Hindlimb muscle (tissue), 1 donor: ENCODE measurements at regions not wholly inside any gene's neighbourhood (a gene's known extent, or its start where the extent isn't known, plus 50 kb on each side); places are given as distances from the start of the nearest gene placed in this dataset.

Experiments
- DNase-seq: peaks from one replicate; pipeline ENCODE4 v3.0.0-alpha.2; 2013

- no peak for DNase-seq
These were observed 247.7 kb upstream of the PPP2R2D start for GRCh38 chr10:131653140-131653539.

- DNase-seq, result no peak
These were observed 247.0 kb upstream of the PPP2R2D start for GRCh38 chr10:131653554-131654470.

GRCh38 chr10:131654471-131655087 is 246.2 kb upstream of the PPP2R2D start:
- DNase-seq, result no peak

- no peak for DNase-seq
These were observed 245.5 kb upstream of the PPP2R2D start for GRCh38 chr10:131655101-131655849.

GRCh38 chr10:131656009-131656408 is 244.8 kb upstream of the PPP2R2D start:
- no peak for DNase-seq

GRCh38 chr10:131656431-131656841 is 244.4 kb upstream of the PPP2R2D start:
- no peak for DNase-seq

- DNase-seq, result no peak
These were observed 243.4 kb upstream of the PPP2R2D start for GRCh38 chr10:131657318-131657984.

- no peak for DNase-seq
These were observed 242.8 kb upstream of the PPP2R2D start for GRCh38 chr10:131657985-131658330.

GRCh38 chr10:131658476-131659110 is 242.2 kb upstream of the PPP2R2D start:
- no peak for DNase-seq

GRCh38 chr10:131660427-131660826 is 240.4 kb upstream of the PPP2R2D start:
- DNase-seq, result no peak

- no peak for DNase-seq
These were observed 238.0 kb upstream of the PPP2R2D start for GRCh38 chr10:131662851-131663250.

GRCh38 chr10:131663351-131663750 is 237.5 kb upstream of the PPP2R2D start:
- no peak for DNase-seq

GRCh38 chr10:131666091-131666490 is 234.7 kb upstream of the PPP2R2D start:
- no peak for DNase-seq

- DNase-seq, result no peak
These were observed 233.8 kb upstream of the PPP2R2D start for GRCh38 chr10:131667047-131667446.

- no peak for DNase-seq
These were observed 233.2 kb upstream of the PPP2R2D start for GRCh38 chr10:131667561-131667960.

- no peak for DNase-seq
These were observed 231.9 kb upstream of the PPP2R2D start for GRCh38 chr10:131668903-131669302.

GRCh38 chr10:131669838-131670237 is 231.0 kb upstream of the PPP2R2D start:
- no peak for DNase-seq

GRCh38 chr10:131670341-131670740 is 230.5 kb upstream of the PPP2R2D start:
- DNase-seq, result no peak

- no peak for DNase-seq
These were observed 227.4 kb upstream of the PPP2R2D start for GRCh38 chr10:131673396-131673795.

- no peak for DNase-seq
These were observed 226.7 kb upstream of the PPP2R2D start for GRCh38 chr10:131674130-131674529.

GRCh38 chr10:131675104-131675503 is 225.7 kb upstream of the PPP2R2D start:
- DNase-seq, result no peak
